PFSK-1 (cell line): ENCODE measurements at regions not wholly inside any gene's neighbourhood (a gene's known extent, or its start where the extent isn't known, plus 50 kb on each side); places are given as distances from the start of the nearest gene placed in this dataset.

Experiments used
- FOXP2 ChIP-seq: optimal IDR thresholded peaks from 2 replicates; pipeline ENCODE3; 2011; ENCODE audit warnings: borderline replicate concordance, control low read depth, inconsistent platforms; ENCODE audit not compliant: insufficient read depth; ENCODE audit errors: extremely low read length, extremely low read depth
- POLR2AphosphoS5 ChIP-seq: IDR thresholded peaks from 2 replicates; pipeline ENCODE4 v1.6.1; 2012; ENCODE audit warnings: low read depth, mild to moderate bottlenecking, control low read depth, low read length, moderate library complexity
- REST ChIP-seq, 2 experiments: IDR thresholded peaks; 2 replicates each; pipeline versions ENCODE4 v1.6.1 to v1.8.0; 2011 to 2012; ENCODE audit warnings: low read depth in 2 of 2, low read length in 2 of 2, control low read depth in 1 of 2, inconsistent platforms in 1 of 2, mild to moderate bottlenecking in 1 of 2, moderate library complexity in 1 of 2; ENCODE audit not compliant: insufficient read depth in 1 of 2
- SIN3A ChIP-seq: IDR thresholded peaks from 2 replicates; pipeline ENCODE4 v1.6.1; 2012; ENCODE audit warnings: mild to moderate bottlenecking, low read length, moderate library complexity, borderline replicate concordance; ENCODE audit not compliant: insufficient read depth
- TAF1 ChIP-seq: IDR thresholded peaks from 2 replicates; pipeline ENCODE4 v1.6.1; 2012; ENCODE audit warnings: low read length, control low read depth, borderline replicate concordance; ENCODE audit not compliant: insufficient read depth

- TF ChIP-seq POLR2AphosphoS5 = no peak
- TF ChIP-seq TAF1 = no peak
Observed at GRCh38 chr15:66832664-66833063, 130.6 kb downstream of the SMAD6 start.

GRCh38 chr15:66833371-66833770, 131.3 kb downstream of the SMAD6 start:
- TF ChIP-seq TAF1 = no peak

GRCh38 chr15:66833803-66834202, 131.8 kb downstream of the SMAD6 start:
- TF ChIP-seq SIN3A (no peak), TAF1 (no peak), POLR2AphosphoS5 (no peak), REST (IDR thresholded peaks at IDR 0.05; ENCODE audit: insufficient read depth in 1 of 2, low read depth in 2 of 2, low read length in 2 of 2) (no peak), FOXP2 (no peak)

- TF ChIP-seq POLR2AphosphoS5 (no peak), TAF1 (no peak), FOXP2 (no peak), SIN3A (no peak), REST (IDR thresholded peaks at IDR 0.05; ENCODE audit: insufficient read depth in 1 of 2, low read depth in 2 of 2, low read length in 2 of 2) (no peak)
Observed at GRCh38 chr15:66834881-66835878, 133.1 kb downstream of the SMAD6 start.

GRCh38 chr15:66836231-66837030, 134.4 kb downstream of the SMAD6 start:
- TF ChIP-seq SIN3A (no peak), TAF1 (no peak), POLR2AphosphoS5 (no peak), REST (IDR thresholded peaks at IDR 0.05; ENCODE audit: insufficient read depth in 1 of 2, low read depth in 2 of 2, low read length in 2 of 2) (no peak), FOXP2 (no peak)

GRCh38 chr15:66838202-66838601, 136.2 kb downstream of the SMAD6 start:
- TF ChIP-seq REST (IDR thresholded peaks at IDR 0.05; ENCODE audit: insufficient read depth in 1 of 2, low read depth in 2 of 2, low read length in 2 of 2) (no peak), TAF1 (no peak), SIN3A (no peak), FOXP2 (no peak), POLR2AphosphoS5 (no peak)
